ENCODE measurements at regions not wholly inside any gene's neighbourhood (a gene's known extent, or its start where the extent isn't known, plus 50 kb on each side); places are given as distances from the start of the nearest gene placed in this dataset.

- no peak overlapping the region for H3K4me2 ChIP-seq
- DNase-seq, result no peak
- no peak overlapping the region for H2AFZ ChIP-seq
- H3K36me3 ChIP-seq (ENCODE audit: low read depth), result no peaks in the 10 kb centered on the region
- H3K79me2 ChIP-seq (ENCODE audit: low read depth), result no peaks in the 10 kb centered on the region
- no peaks in the 10 kb centered on the region for H3F3A ChIP-seq (ENCODE audit: insufficient read depth, low read depth)
- peaks cover 57% of the 10 kb centered on the region for H3K27me3 ChIP-seq (ENCODE audit: insufficient read depth, low read depth)
- BruUV-seq (replicated peaks), result no TSS peak
- H3K4me3 ChIP-seq, result no peak overlapping the region
- TF ChIP-seq EZH2 (IDR thresholded peaks at IDR 0.05; ENCODE audit: low read depth) (no peak), CTCF (conservative IDR thresholded peaks at IDR 0.05) (no peak)
- ChIA-PET CTCF (interaction anchor here (0.6 kb wide), 1 partner anchor 39 kb away, joined by 4 read pairs; no protein-coding TSS in a partner anchor), POLR2A (ENCODE audit: unreplicated experiment) (no interaction called here)
- H3K27ac ChIP-seq, result no peak overlapping the region
- no peaks in the 10 kb centered on the region for H3K9me3 ChIP-seq (ENCODE audit: insufficient read depth, low read depth)
- intact Hi-C loops (cut with micrococcal nuclease; ENCODE audit: unreplicated experiment), result no loop called here
- H3K9me2 ChIP-seq (ENCODE audit: insufficient read depth), result no peaks in the 10 kb centered on the region
- H3K4me1 ChIP-seq (replicated peaks; ENCODE audit: insufficient read depth), result no peaks in the 10 kb centered on the region
- H4K20me1 ChIP-seq (ENCODE audit: insufficient read depth), result no peaks in the 10 kb centered on the region
These were observed 77.5 kb upstream of the UNC5A start for GRCh38 chr5:176732736-176733405.

DNA sequence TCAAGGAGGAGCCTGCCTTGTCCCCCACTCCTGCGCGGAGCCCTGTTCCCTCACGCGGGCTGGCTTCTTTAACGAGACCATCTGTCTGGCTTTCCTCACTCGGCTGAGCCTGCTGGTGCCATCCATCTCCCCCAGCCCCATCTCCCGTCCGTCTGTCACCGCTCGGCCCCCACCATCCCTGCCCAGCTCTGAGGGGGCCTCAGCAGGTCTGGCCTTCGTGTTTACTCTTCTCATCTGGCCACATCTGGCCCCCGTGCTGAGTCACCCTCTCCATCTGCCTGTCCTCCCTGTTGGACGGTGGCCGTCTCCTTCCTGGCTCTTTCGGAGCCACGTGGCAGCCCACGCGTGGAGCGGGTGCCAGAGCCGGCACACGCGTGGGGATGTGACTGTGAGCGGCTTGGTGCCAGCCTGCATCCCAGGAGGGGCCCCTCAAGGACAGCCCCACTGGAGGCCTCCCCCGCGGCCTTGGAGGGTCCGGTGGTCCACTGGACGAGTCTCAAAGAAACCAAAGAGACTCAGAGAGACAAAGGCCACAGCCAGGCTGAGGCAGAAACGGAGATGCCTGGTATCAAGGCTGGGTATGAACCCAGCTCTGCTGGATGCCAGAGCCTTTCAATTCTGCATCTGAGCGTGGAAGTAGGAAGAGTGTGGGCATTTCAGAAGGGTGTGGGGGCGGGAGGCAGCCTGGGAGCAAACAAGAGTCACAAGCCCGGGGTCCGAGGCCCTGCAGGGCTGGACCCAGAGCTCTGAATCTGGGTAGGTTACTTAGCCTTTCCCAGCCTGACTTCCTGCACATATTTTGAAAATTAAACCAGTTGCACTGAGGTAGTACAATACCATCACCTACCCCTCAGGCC is 76.7 kb upstream of the UNC5A start:
- H2AFZ ChIP-seq, result no peak overlapping the region
- no peak overlapping the region for H3K4me3 ChIP-seq
- H3K9me2 ChIP-seq (ENCODE audit: insufficient read depth), result no peaks in the 10 kb centered on the region
- CTCF ChIA-PET, result no interaction called here
- intact Hi-C loops (cut with micrococcal nuclease; ENCODE audit: unreplicated experiment), result no loop called here
- H3K36me3 ChIP-seq (ENCODE audit: low read depth), result no peaks in the 10 kb centered on the region
- no peak overlapping the region for H3K27ac ChIP-seq
- no TSS peak for BruUV-seq (replicated peaks)
- no peak for DNase-seq
- H3K4me2 ChIP-seq, result no peak overlapping the region
- no peaks in the 10 kb centered on the region for H4K20me1 ChIP-seq (ENCODE audit: insufficient read depth)
- H3K9me3 ChIP-seq (ENCODE audit: insufficient read depth, low read depth), result no peaks in the 10 kb centered on the region
- peaks cover 49% of the 10 kb centered on the region for H3K27me3 ChIP-seq (ENCODE audit: insufficient read depth, low read depth)
- H3K79me2 ChIP-seq (ENCODE audit: low read depth), result no peaks in the 10 kb centered on the region
- POLR2A ChIA-PET (ENCODE audit: unreplicated experiment), result no interaction called here
- TF ChIP-seq CTCF (conservative IDR thresholded peaks at IDR 0.05) (no peak), EZH2 (IDR thresholded peaks at IDR 0.05; ENCODE audit: low read depth) (no peak)
- H3K4me1 ChIP-seq (replicated peaks; ENCODE audit: insufficient read depth), result no peaks in the 10 kb centered on the region
- H3F3A ChIP-seq (ENCODE audit: insufficient read depth, low read depth), result no peaks in the 10 kb centered on the region

- DNase-seq, result no peak
- no peak overlapping the region for H2AFZ ChIP-seq
- no TSS peak for BruUV-seq (replicated peaks)
- no peaks in the 10 kb centered on the region for H3K4me1 ChIP-seq (replicated peaks; ENCODE audit: insufficient read depth)
- no peak overlapping the region for H3K27ac ChIP-seq
- no peaks in the 10 kb centered on the region for H3K9me2 ChIP-seq (ENCODE audit: insufficient read depth)
- ChIA-PET POLR2A (ENCODE audit: unreplicated experiment) (no interaction called here), CTCF (no interaction called here)
- H3F3A ChIP-seq (ENCODE audit: insufficient read depth, low read depth), result no peaks in the 10 kb centered on the region
- TF ChIP-seq EZH2 (IDR thresholded peaks at IDR 0.05; ENCODE audit: low read depth), result no peak
- no peak for TF ChIP-seq CTCF (conservative IDR thresholded peaks at IDR 0.05)
- no peaks in the 10 kb centered on the region for H3K9me3 ChIP-seq (ENCODE audit: insufficient read depth, low read depth)
- H4K20me1 ChIP-seq (ENCODE audit: insufficient read depth), result no peaks in the 10 kb centered on the region
- no peak overlapping the region for H3K4me2 ChIP-seq
- intact Hi-C loops (cut with micrococcal nuclease; ENCODE audit: unreplicated experiment), result no loop called here
- H3K4me3 ChIP-seq, result no peak overlapping the region
- H3K36me3 ChIP-seq (ENCODE audit: low read depth), result no peaks in the 10 kb centered on the region
- no peaks in the 10 kb centered on the region for H3K79me2 ChIP-seq (ENCODE audit: low read depth)
- peaks cover 39% of the 10 kb centered on the region for H3K27me3 ChIP-seq (ENCODE audit: insufficient read depth, low read depth)
These were observed 75.5 kb upstream of the UNC5A start for GRCh38 chr5:176734756-176735342.
